ENCODE measurements at regions not wholly inside any gene's neighbourhood (a gene's known extent, or its start where the extent isn't known, plus 50 kb on each side); places are given as distances from the start of the nearest gene placed in this dataset.

- Histone ChIP-seq H3K4me2 (ENCODE audit: low read length) (no peak overlapping the region), H3K36me3 (ENCODE audit: control insufficient read depth, insufficient read depth, low read length) (no peaks in the 10 kb centered on the region), H2BK5ac (ENCODE audit: low read length) (no peak overlapping the region), H3K18ac (ENCODE audit: low read length) (no peak overlapping the region), H2AK5ac (ENCODE audit: low read length) (no peak overlapping the region), H3K9ac (ENCODE audit: low read length) (no peak overlapping the region), H3K27me3 (ENCODE audit: insufficient read depth, low read length, poor library complexity) (no peaks in the 10 kb centered on the region), H4K8ac (ENCODE audit: low read depth, low read length) (no peak overlapping the region), H3K4me3 (ENCODE audit: low read length) (no peak overlapping the region), H3K79me1 (ENCODE audit: low read length) (no peaks in the 10 kb centered on the region), H2BK120ac (ENCODE audit: low read depth, low read length) (no peak overlapping the region), H2BK15ac (replicated peaks; ENCODE audit: low read depth) (no peak overlapping the region), H3K4ac (ENCODE audit: low read depth, low read length) (no peak overlapping the region), H3K27ac (ENCODE audit: low read depth, low read length) (no peak overlapping the region), H3K23ac (ENCODE audit: low read length) (no peak overlapping the region), H4K5ac (ENCODE audit: low read length) (no peak overlapping the region), H3K79me2 (ENCODE audit: control insufficient read depth, insufficient read depth, low read length) (no peaks in the 10 kb centered on the region), H3K56ac (ENCODE audit: low read length) (no peak overlapping the region), H3K4me1 (ENCODE audit: control insufficient read depth, low read depth, low read length) (no peaks in the 10 kb centered on the region)
- no CpG with 5 or more reads among the region's 4 CpGs for WGBS (ENCODE audit: extremely low coverage, insufficient coverage, low lambda C conversion rate)
- DNase-seq = no peak
Measured at GRCh38 chr2:78782196-78782595, 243.3 kb upstream of the REG3G start.

GRCh38 chr2:78811955-78812610 lies 213.4 kb upstream of the REG3G start:
- no peak for DNase-seq
- H3K4me2 ChIP-seq (ENCODE audit: low read length) = no peak overlapping the region

GRCh38 chr2:78814331-78814986 lies 211.0 kb upstream of the REG3G start:
- no peak overlapping the region for H3K18ac ChIP-seq (ENCODE audit: low read length)
- H3K56ac ChIP-seq (ENCODE audit: low read length) = no peak overlapping the region
- H3K9ac ChIP-seq (ENCODE audit: low read length) = no peak overlapping the region
- no peaks in the 10 kb centered on the region for H3K4me1 ChIP-seq (ENCODE audit: control insufficient read depth, low read depth, low read length)
- H3K27ac ChIP-seq (ENCODE audit: low read depth, low read length) = no peak overlapping the region
- no peak for DNase-seq
- no peaks in the 10 kb centered on the region for H3K36me3 ChIP-seq (ENCODE audit: control insufficient read depth, insufficient read depth, low read length)
- no peak overlapping the region for H3K4me3 ChIP-seq (ENCODE audit: low read length)
- H3K79me2 ChIP-seq (ENCODE audit: control insufficient read depth, insufficient read depth, low read length) = no peaks in the 10 kb centered on the region
- H2BK15ac ChIP-seq (replicated peaks; ENCODE audit: low read depth) = no peak overlapping the region
- no peaks in the 10 kb centered on the region for H3K27me3 ChIP-seq (ENCODE audit: insufficient read depth, low read length, poor library complexity)
- no peak overlapping the region for H2AK5ac ChIP-seq (ENCODE audit: low read length)
- no peak overlapping the region for H3K4me2 ChIP-seq (ENCODE audit: low read length)
- no peak overlapping the region for H2BK120ac ChIP-seq (ENCODE audit: low read depth, low read length)
- WGBS (ENCODE audit: extremely low coverage, insufficient coverage, low lambda C conversion rate) = no CpG with 5 or more reads among the region's 12 CpGs
- H3K23ac ChIP-seq (ENCODE audit: low read length) = no peak overlapping the region
- no peak overlapping the region for H4K8ac ChIP-seq (ENCODE audit: low read depth, low read length)
- no peak overlapping the region for H4K5ac ChIP-seq (ENCODE audit: low read length)
- no peak overlapping the region for H2BK5ac ChIP-seq (ENCODE audit: low read length)
- H3K79me1 ChIP-seq (ENCODE audit: low read length) = no peaks in the 10 kb centered on the region
- no peak overlapping the region for H3K4ac ChIP-seq (ENCODE audit: low read depth, low read length)

More at GRCh38 chr2:78811955-78812610, 213.4 kb upstream of the REG3G start:
- Histone ChIP-seq H2AK5ac (ENCODE audit: low read length) (no peak overlapping the region), H3K18ac (ENCODE audit: low read length) (no peak overlapping the region), H3K23ac (ENCODE audit: low read length) (no peak overlapping the region), H3K4me1 (ENCODE audit: control insufficient read depth, low read depth, low read length) (no peaks in the 10 kb centered on the region), H3K4ac (ENCODE audit: low read depth, low read length) (no peak overlapping the region), H2BK15ac (replicated peaks; ENCODE audit: low read depth) (no peak overlapping the region), H3K79me1 (ENCODE audit: low read length) (no peaks in the 10 kb centered on the region), H3K9ac (ENCODE audit: low read length) (no peak overlapping the region), H3K36me3 (ENCODE audit: control insufficient read depth, insufficient read depth, low read length) (no peaks in the 10 kb centered on the region), H2BK120ac (ENCODE audit: low read depth, low read length) (no peak overlapping the region), H3K56ac (ENCODE audit: low read length) (no peak overlapping the region), H3K27me3 (ENCODE audit: insufficient read depth, low read length, poor library complexity) (no peaks in the 10 kb centered on the region), H4K5ac (ENCODE audit: low read length) (no peak overlapping the region), H3K4me3 (ENCODE audit: low read length) (no peak overlapping the region), H3K79me2 (ENCODE audit: control insufficient read depth, insufficient read depth, low read length) (no peaks in the 10 kb centered on the region), H4K8ac (ENCODE audit: low read depth, low read length) (no peak overlapping the region), H3K27ac (ENCODE audit: low read depth, low read length) (no peak overlapping the region), H2BK5ac (ENCODE audit: low read length) (no peak overlapping the region)
- no CpG with 5 or more reads among the region's 3 CpGs for WGBS (ENCODE audit: extremely low coverage, insufficient coverage, low lambda C conversion rate)

DNA sequence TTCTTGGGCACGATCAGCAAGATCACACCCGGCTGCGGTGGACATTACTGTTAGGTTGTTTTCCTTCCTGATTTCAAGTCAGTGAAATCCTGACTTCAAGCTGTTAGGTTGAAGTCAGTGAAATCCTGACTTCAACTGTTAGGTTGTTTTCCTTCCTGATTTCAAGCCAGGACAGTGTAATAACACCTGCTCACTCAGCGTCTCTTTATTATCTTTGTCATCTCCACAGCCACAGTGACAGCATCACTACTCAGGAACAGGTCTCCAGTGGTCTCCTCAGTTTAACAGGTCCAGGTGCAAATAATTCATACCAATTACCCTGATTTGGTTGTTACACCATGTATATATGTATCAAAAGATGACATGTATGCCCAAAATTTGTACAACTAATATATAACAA lies 208.1 kb upstream of the REG3G start:
- no peak overlapping the region for H2BK15ac ChIP-seq (replicated peaks; ENCODE audit: low read depth)
- no peak overlapping the region for H3K4me2 ChIP-seq (ENCODE audit: low read length)
- WGBS (ENCODE audit: extremely low coverage, insufficient coverage, low lambda C conversion rate) = no CpG with 5 or more reads among the region's 4 CpGs
- no peak overlapping the region for H2BK120ac ChIP-seq (ENCODE audit: low read depth, low read length)
- no peak overlapping the region for H4K8ac ChIP-seq (ENCODE audit: low read depth, low read length)
- no peaks in the 10 kb centered on the region for H3K27me3 ChIP-seq (ENCODE audit: insufficient read depth, low read length, poor library complexity)
- H3K18ac ChIP-seq (ENCODE audit: low read length) = no peak overlapping the region
- no peak overlapping the region for H3K9ac ChIP-seq (ENCODE audit: low read length)
- DNase-seq = no peak
- H3K4me1 ChIP-seq (ENCODE audit: control insufficient read depth, low read depth, low read length) = no peaks in the 10 kb centered on the region
- H4K5ac ChIP-seq (ENCODE audit: low read length) = no peak overlapping the region
- H3K79me2 ChIP-seq (ENCODE audit: control insufficient read depth, insufficient read depth, low read length) = no peaks in the 10 kb centered on the region
- no peaks in the 10 kb centered on the region for H3K79me1 ChIP-seq (ENCODE audit: low read length)
- H3K56ac ChIP-seq (ENCODE audit: low read length) = no peak overlapping the region
- no peak overlapping the region for H3K23ac ChIP-seq (ENCODE audit: low read length)
- no peak overlapping the region for H3K27ac ChIP-seq (ENCODE audit: low read depth, low read length)
- H2BK5ac ChIP-seq (ENCODE audit: low read length) = no peak overlapping the region
- no peak overlapping the region for H2AK5ac ChIP-seq (ENCODE audit: low read length)
- no peak overlapping the region for H3K4me3 ChIP-seq (ENCODE audit: low read length)
- H3K4ac ChIP-seq (ENCODE audit: low read depth, low read length) = no peak overlapping the region
- H3K36me3 ChIP-seq (ENCODE audit: control insufficient read depth, insufficient read depth, low read length) = no peaks in the 10 kb centered on the region

DNA sequence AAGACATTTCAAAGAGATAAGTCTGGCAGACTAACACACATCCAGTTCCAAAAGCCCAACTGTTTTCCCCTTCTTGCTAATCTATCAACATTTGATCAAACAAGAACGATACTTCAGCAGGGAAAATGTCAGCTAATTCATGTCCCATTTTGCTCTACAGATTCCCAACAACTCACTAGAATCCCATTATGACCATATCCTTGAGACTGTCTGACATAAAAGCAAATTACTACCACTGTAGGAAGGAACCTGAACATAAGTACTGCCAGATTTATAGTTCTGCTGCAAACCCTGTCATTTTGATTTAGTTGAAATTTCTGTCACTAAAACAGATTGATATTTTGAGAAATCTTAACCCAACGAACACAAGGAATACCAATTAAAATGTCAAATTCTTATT lies 193.0 kb upstream of the REG3G start:
- no peak overlapping the region for H2AK5ac ChIP-seq (ENCODE audit: low read length)
- no peak overlapping the region for H3K23ac ChIP-seq (ENCODE audit: low read length)
- H3K9ac ChIP-seq (ENCODE audit: low read length) = no peak overlapping the region
- H2BK15ac ChIP-seq (replicated peaks; ENCODE audit: low read depth) = no peak overlapping the region
- no peaks in the 10 kb centered on the region for H3K27me3 ChIP-seq (ENCODE audit: insufficient read depth, low read length, poor library complexity)
- H3K18ac ChIP-seq (ENCODE audit: low read length) = no peak overlapping the region
- no peak overlapping the region for H4K5ac ChIP-seq (ENCODE audit: low read length)
- no peaks in the 10 kb centered on the region for H3K79me1 ChIP-seq (ENCODE audit: low read length)
- no peaks in the 10 kb centered on the region for H3K79me2 ChIP-seq (ENCODE audit: control insufficient read depth, insufficient read depth, low read length)
- no peak overlapping the region for H2BK120ac ChIP-seq (ENCODE audit: low read depth, low read length)
- H4K8ac ChIP-seq (ENCODE audit: low read depth, low read length) = no peak overlapping the region
- H3K4me2 ChIP-seq (ENCODE audit: low read length) = no peak overlapping the region
- H3K36me3 ChIP-seq (ENCODE audit: control insufficient read depth, insufficient read depth, low read length) = no peaks in the 10 kb centered on the region
- no peak overlapping the region for H3K4ac ChIP-seq (ENCODE audit: low read depth, low read length)
- H3K27ac ChIP-seq (ENCODE audit: low read depth, low read length) = no peak overlapping the region
- no CpG with 5 or more reads among the region's 2 CpGs for whole genome bisulfite sequencing (ENCODE audit: extremely low coverage, insufficient coverage, low lambda C conversion rate)
- H2BK5ac ChIP-seq (ENCODE audit: low read length) = no peak overlapping the region
- no peaks in the 10 kb centered on the region for H3K4me1 ChIP-seq (ENCODE audit: control insufficient read depth, low read depth, low read length)
- no peak overlapping the region for H3K56ac ChIP-seq (ENCODE audit: low read length)
- DNase-seq = no peak
- no peak overlapping the region for H3K4me3 ChIP-seq (ENCODE audit: low read length)

GRCh38 chr2:78839259-78839658 lies 186.2 kb upstream of the REG3G start:
- Histone ChIP-seq H4K5ac (ENCODE audit: low read length) (no peak overlapping the region), H3K4ac (ENCODE audit: low read depth, low read length) (no peak overlapping the region), H2AK5ac (ENCODE audit: low read length) (no peak overlapping the region), H3K4me2 (ENCODE audit: low read length) (no peak overlapping the region), H3K23ac (ENCODE audit: low read length) (no peak overlapping the region), H2BK5ac (ENCODE audit: low read length) (peak overlapping the region; percentile 18), H3K4me1 (ENCODE audit: control insufficient read depth, low read depth, low read length) (no peaks in the 10 kb centered on the region), H3K27ac (ENCODE audit: low read depth, low read length) (no peak overlapping the region), H3K18ac (ENCODE audit: low read length) (peak overlapping the region; percentile 60), H3K56ac (ENCODE audit: low read length) (peak overlapping the region; percentile 1), H3K27me3 (ENCODE audit: insufficient read depth, low read length, poor library complexity) (no peaks in the 10 kb centered on the region), H3K4me3 (ENCODE audit: low read length) (no peak overlapping the region), H3K79me2 (ENCODE audit: control insufficient read depth, insufficient read depth, low read length) (no peaks in the 10 kb centered on the region), H3K79me1 (ENCODE audit: low read length) (no peaks in the 10 kb centered on the region), H2BK120ac (ENCODE audit: low read depth, low read length) (no peak overlapping the region), H2BK15ac (replicated peaks; ENCODE audit: low read depth) (no peak overlapping the region), H3K9ac (ENCODE audit: low read length) (no peak overlapping the region), H4K8ac (ENCODE audit: low read depth, low read length) (no peak overlapping the region), H3K36me3 (ENCODE audit: control insufficient read depth, insufficient read depth, low read length) (no peaks in the 10 kb centered on the region)
- peak; percentile 62 for DNase-seq
- no CpG with 5 or more reads among the region's 3 CpGs for WGBS (ENCODE audit: extremely low coverage, insufficient coverage, low lambda C conversion rate)
